SK-N-SH treated with all-trans-retinoic acid at 6 μM for 48 hours (cell line): ENCODE measurements at regions not wholly inside any gene's neighbourhood (a gene's known extent, or its start where the extent isn't known, plus 50 kb on each side); places are given as distances from the start of the nearest gene placed in this dataset.

Experiments used
- ATAC-seq: fragments of 200-7000 bp; cut with Tn5 transposase; 3 replicates; pipeline ENCODE4 v1.9.1; 2020; ENCODE audit warnings: mild to moderate bottlenecking, moderate library complexity
- ARNTL ChIP-seq: fragments of 450-650 bp; formaldehyde crosslinking; IDR thresholded peaks from 2 replicates; pipeline ENCODE4 v1.5.0; 2020; ENCODE audit warnings: low read depth, mild to moderate bottlenecking, moderate library complexity, borderline replicate concordance
- BACH2 ChIP-seq: fragments of 250-450 bp; sonication (Bioruptor Pico); IDR thresholded peaks from 2 replicates; pipeline ENCODE4 v1.9.0; 2021; ENCODE audit warnings: mild to moderate bottlenecking, borderline replicate concordance
- CREB5 ChIP-seq: fragments of 250-450 bp; sonication (Bioruptor Pico); IDR thresholded peaks from 2 replicates; pipeline ENCODE4 v1.5.1; 2020; ENCODE audit warnings: low read depth, mild to moderate bottlenecking, moderate library complexity
- CSDC2 ChIP-seq: fragments of 250-450 bp; sonication (Bioruptor Pico); IDR thresholded peaks from 2 replicates; pipeline ENCODE4 v1.5.0; 2020; ENCODE audit warnings: mild to moderate bottlenecking, moderate library complexity
- CSRNP3 ChIP-seq: fragments of 250-450 bp; sonication (Bioruptor Pico); IDR thresholded peaks from 2 replicates; pipeline ENCODE4 v1.5.1; 2021; ENCODE audit warnings: mild to moderate bottlenecking, moderate library complexity
- ESRRG ChIP-seq: fragments of 250-450 bp; sonication (Bioruptor Pico); IDR thresholded peaks from 2 replicates; pipeline ENCODE4 v1.6.1; 2021; ENCODE audit warnings: mild to moderate bottlenecking
- GLIS3 ChIP-seq: fragments of 250-450 bp; sonication (Bioruptor Pico); IDR thresholded peaks from 2 replicates; pipeline ENCODE4 v1.5.0; 2020; ENCODE audit warnings: mild to moderate bottlenecking, moderate library complexity
- ISL1 ChIP-seq: fragments of 250-450 bp; sonication (Bioruptor Pico); IDR thresholded peaks from 2 replicates; pipeline ENCODE4 v2.1.2; 2022; ENCODE audit warnings: mild to moderate bottlenecking, moderate library complexity
- OSR1 ChIP-seq: fragments of 250-450 bp; sonication (Bioruptor Pico); IDR thresholded peaks from 2 replicates; pipeline ENCODE4 v1.8.0; 2022; ENCODE audit warnings: moderate library complexity, mild to moderate bottlenecking, inconsistent platforms
- POU6F1 ChIP-seq: fragments of 250-450 bp; sonication (Bioruptor Pico); IDR thresholded peaks from 2 replicates; pipeline ENCODE4 v1.8.0; 2021; ENCODE audit warnings: low read depth, mild to moderate bottlenecking, moderate library complexity, borderline replicate concordance
- PPARA ChIP-seq: fragments of 250-450 bp; sonication (Bioruptor Pico); IDR thresholded peaks from 2 replicates; pipeline ENCODE4 v1.5.0; 2020; ENCODE audit warnings: mild to moderate bottlenecking, borderline replicate concordance
- RARB ChIP-seq: fragments of 250-450 bp; sonication (Bioruptor Pico); IDR thresholded peaks from 2 replicates; pipeline ENCODE4 v1.8.0; 2021; ENCODE audit warnings: mild to moderate bottlenecking, moderate library complexity
- SNAI2 ChIP-seq: fragments of 250-450 bp; sonication (Bioruptor Pico); IDR thresholded peaks from 2 replicates; pipeline ENCODE4 v1.5.0; 2020; ENCODE audit warnings: mild to moderate bottlenecking, moderate library complexity
- TCF4 ChIP-seq: fragments of 250-450 bp; sonication (Bioruptor Pico); IDR thresholded peaks from 2 replicates; pipeline ENCODE4 v1.8.0; 2021; ENCODE audit warnings: mild to moderate bottlenecking, moderate library complexity, borderline replicate concordance
- TOX ChIP-seq: fragments of 250-450 bp; sonication (Bioruptor Pico); IDR thresholded peaks from 2 replicates; pipeline ENCODE4 v1.8.0; 2021; ENCODE audit warnings: mild to moderate bottlenecking, moderate library complexity, borderline replicate concordance
- ZC3H10 ChIP-seq: fragments of 250-450 bp; sonication (Bioruptor Pico); IDR thresholded peaks from 2 replicates; pipeline ENCODE4 v1.5.1; 2021; ENCODE audit warnings: mild to moderate bottlenecking, moderate library complexity
- ZFP3 ChIP-seq: fragments of 250-450 bp; sonication (Bioruptor Pico); IDR thresholded peaks from 2 replicates; pipeline ENCODE4 v1.5.0; 2020; ENCODE audit warnings: mild to moderate bottlenecking, moderate library complexity
- ZFP30 ChIP-seq: fragments of 450-650 bp; formaldehyde crosslinking; IDR thresholded peaks from 2 replicates; pipeline ENCODE4 v1.5.0; 2022; ENCODE audit warnings: mild to moderate bottlenecking, moderate library complexity
- ZNF565 ChIP-seq: fragments of 450-650 bp; formaldehyde crosslinking; conservative IDR thresholded peaks from 2 replicates; pipeline ENCODE4 v1.5.0; 2020; ENCODE audit warnings: low read depth, mild to moderate bottlenecking, moderate library complexity
- ZNF70 ChIP-seq: fragments of 450-650 bp; formaldehyde crosslinking; IDR thresholded peaks from 2 replicates; pipeline ENCODE4 v1.5.0; 2020; ENCODE audit warnings: mild to moderate bottlenecking, moderate library complexity
- ZNF8 ChIP-seq: fragments of 450-650 bp; formaldehyde crosslinking; IDR thresholded peaks from 2 replicates; pipeline ENCODE4 v1.5.0; 2020; ENCODE audit warnings: mild to moderate bottlenecking, moderate library complexity
- TF ChIP-seq, protein P1 (sequence below): fragments of 250-450 bp; sonication (Bioruptor Pico); IDR thresholded peaks from 2 replicates; pipeline ENCODE4 v1.8.0; 2020; ENCODE audit warnings: mild to moderate bottlenecking, moderate library complexity, borderline replicate concordance
- TF ChIP-seq, protein P2 (sequence below): fragments of 250-450 bp; sonication (Bioruptor Pico); IDR thresholded peaks from 2 replicates; pipeline ENCODE4 v1.5.0; 2020; ENCODE audit warnings: mild to moderate bottlenecking, moderate library complexity

- no peak for ATAC-seq
- no peak for TF ChIP-seq ZNF70
- no peak for TF ChIP-seq ESRRG (CRISPR knock-in tag)
- no peak for TF ChIP-seq TCF4 (CRISPR knock-in tag)
- TF ChIP-seq CREB5: no peak
- TF ChIP-seq, protein P1, sequence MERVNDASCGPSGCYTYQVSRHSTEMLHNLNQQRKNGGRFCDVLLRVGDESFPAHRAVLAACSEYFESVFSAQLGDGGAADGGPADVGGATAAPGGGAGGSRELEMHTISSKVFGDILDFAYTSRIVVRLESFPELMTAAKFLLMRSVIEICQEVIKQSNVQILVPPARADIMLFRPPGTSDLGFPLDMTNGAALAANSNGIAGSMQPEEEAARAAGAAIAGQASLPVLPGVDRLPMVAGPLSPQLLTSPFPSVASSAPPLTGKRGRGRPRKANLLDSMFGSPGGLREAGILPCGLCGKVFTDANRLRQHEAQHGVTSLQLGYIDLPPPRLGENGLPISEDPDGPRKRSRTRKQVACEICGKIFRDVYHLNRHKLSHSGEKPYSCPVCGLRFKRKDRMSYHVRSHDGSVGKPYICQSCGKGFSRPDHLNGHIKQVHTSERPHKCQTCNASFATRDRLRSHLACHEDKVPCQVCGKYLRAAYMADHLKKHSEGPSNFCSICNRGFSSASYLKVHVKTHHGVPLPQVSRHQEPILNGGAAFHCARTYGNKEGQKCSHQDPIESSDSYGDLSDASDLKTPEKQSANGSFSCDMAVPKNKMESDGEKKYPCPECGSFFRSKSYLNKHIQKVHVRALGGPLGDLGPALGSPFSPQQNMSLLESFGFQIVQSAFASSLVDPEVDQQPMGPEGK: no peak
- no peak for TF ChIP-seq TOX (CRISPR knock-in tag)
- no peak for TF ChIP-seq ZFP3 (CRISPR knock-in tag)
- no peak for TF ChIP-seq ZFP30 (CRISPR knock-in tag)
- no peak for TF ChIP-seq ZNF8
- no peak for TF ChIP-seq BACH2 (CRISPR knock-in tag)
- TF ChIP-seq OSR1 (CRISPR knock-in tag): no peak
- TF ChIP-seq ARNTL (CRISPR knock-in tag): no peak
- TF ChIP-seq SNAI2: no peak
- TF ChIP-seq ZNF565 (CRISPR knock-in tag): no peak
- no peak for TF ChIP-seq CSDC2 (CRISPR knock-in tag)
- no peak for TF ChIP-seq RARB
- no peak for TF ChIP-seq ISL1 (CRISPR knock-in tag)
- no peak for TF ChIP-seq GLIS3 (CRISPR knock-in tag)
Observed at GRCh38 chr3:193978486-193978885, 157.5 kb upstream of the HES1 start.

DNA sequence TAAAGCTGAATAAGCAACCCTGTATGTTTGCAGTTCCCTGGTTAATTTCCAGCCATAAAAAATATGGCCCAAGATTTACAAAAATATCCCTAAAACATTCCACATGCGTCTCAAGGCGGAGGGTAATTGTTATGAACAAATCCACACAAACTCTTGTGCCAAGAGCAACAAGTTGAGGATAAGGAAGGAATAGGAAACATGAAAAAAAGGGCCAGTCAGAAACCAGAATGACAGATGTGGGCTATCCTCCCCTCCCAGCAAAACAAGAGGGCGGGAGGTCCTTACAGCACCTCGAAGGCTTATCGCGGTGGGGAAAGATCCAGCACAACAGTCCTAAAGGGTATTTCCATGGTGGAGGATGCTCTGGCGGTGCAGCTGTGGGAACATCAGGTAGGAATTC is 155.6 kb upstream of the HES1 start:
- no peak for TF ChIP-seq ZNF8
- no peak for TF ChIP-seq POU6F1
- no peak for TF ChIP-seq ISL1 (CRISPR knock-in tag)
- no peak for TF ChIP-seq OSR1 (CRISPR knock-in tag)
- no peak for TF ChIP-seq PPARA (CRISPR knock-in tag)
- TF ChIP-seq ARNTL (CRISPR knock-in tag): no peak
- no peak for TF ChIP-seq GLIS3 (CRISPR knock-in tag)
- no peak for TF ChIP-seq TOX (CRISPR knock-in tag)
- TF ChIP-seq ZNF70: no peak
- TF ChIP-seq, protein P2, sequence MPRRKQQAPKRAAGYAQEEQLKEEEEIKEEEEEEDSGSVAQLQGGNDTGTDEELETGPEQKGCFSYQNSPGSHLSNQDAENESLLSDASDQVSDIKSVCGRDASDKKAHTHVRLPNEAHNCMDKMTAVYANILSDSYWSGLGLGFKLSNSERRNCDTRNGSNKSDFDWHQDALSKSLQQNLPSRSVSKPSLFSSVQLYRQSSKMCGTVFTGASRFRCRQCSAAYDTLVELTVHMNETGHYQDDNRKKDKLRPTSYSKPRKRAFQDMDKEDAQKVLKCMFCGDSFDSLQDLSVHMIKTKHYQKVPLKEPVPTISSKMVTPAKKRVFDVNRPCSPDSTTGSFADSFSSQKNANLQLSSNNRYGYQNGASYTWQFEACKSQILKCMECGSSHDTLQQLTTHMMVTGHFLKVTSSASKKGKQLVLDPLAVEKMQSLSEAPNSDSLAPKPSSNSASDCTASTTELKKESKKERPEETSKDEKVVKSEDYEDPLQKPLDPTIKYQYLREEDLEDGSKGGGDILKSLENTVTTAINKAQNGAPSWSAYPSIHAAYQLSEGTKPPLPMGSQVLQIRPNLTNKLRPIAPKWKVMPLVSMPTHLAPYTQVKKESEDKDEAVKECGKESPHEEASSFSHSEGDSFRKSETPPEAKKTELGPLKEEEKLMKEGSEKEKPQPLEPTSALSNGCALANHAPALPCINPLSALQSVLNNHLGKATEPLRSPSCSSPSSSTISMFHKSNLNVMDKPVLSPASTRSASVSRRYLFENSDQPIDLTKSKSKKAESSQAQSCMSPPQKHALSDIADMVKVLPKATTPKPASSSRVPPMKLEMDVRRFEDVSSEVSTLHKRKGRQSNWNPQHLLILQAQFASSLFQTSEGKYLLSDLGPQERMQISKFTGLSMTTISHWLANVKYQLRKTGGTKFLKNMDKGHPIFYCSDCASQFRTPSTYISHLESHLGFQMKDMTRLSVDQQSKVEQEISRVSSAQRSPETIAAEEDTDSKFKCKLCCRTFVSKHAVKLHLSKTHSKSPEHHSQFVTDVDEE (CRISPR knock-in tag): no peak
- no peak for TF ChIP-seq RARB
- TF ChIP-seq TCF4 (CRISPR knock-in tag): no peak
- TF ChIP-seq CSDC2 (CRISPR knock-in tag): no peak
- TF ChIP-seq SNAI2: no peak
- no peak for TF ChIP-seq CSRNP3 (CRISPR knock-in tag)
- no peak for ATAC-seq

DNA sequence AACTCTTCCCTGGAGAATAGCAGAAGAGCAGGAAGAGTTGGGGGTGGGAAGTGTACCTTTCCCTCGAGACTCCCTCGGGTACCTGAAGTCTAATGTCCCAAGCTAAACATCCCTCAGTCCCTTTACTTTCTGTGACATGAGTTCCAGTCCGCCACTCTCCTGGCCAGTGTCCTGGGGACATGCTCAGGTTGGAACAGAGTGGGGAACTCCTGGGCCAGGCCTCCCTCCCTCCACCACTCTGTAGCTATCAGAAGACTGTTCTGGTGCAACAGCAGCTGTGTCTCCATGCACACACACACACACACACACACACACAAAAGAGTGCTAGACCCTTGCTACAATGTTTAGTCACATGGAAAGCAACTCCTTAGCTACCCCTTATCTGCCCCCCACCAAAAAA is 155.0 kb upstream of the HES1 start:
- no peak for ATAC-seq
- TF ChIP-seq RARB: no peak
- no peak for TF ChIP-seq ZC3H10 (CRISPR knock-in tag)
- no peak for TF ChIP-seq ZNF565 (CRISPR knock-in tag)
- no peak for TF ChIP-seq OSR1 (CRISPR knock-in tag)
- no peak for TF ChIP-seq ZNF70
- TF ChIP-seq ISL1 (CRISPR knock-in tag): no peak
- no peak for TF ChIP-seq CSDC2 (CRISPR knock-in tag)
- no peak for TF ChIP-seq CSRNP3 (CRISPR knock-in tag)
- no peak for TF ChIP-seq CREB5
- TF ChIP-seq, protein P2 (CRISPR knock-in tag): no peak
